SKM-1 treated with dmso at 0.1 percent for 144 hours (cell line): ENCODE measurements at regions not wholly inside any gene's neighbourhood (a gene's known extent, or its start where the extent isn't known, plus 50 kb on each side); places are given as distances from the start of the nearest gene placed in this dataset.
"Not testable (repeated sequence)": the region's sequence is repeated elsewhere in the genome, so short reads cannot be mapped to it uniquely, and the experiment has no call there.

Source experiments
- DNase-seq: peaks from one replicate; lab custom pipeline; 2025; ENCODE audit not compliant: unreplicated experiment; lab: John Stamatoyannopoulos, UW

DNA sequence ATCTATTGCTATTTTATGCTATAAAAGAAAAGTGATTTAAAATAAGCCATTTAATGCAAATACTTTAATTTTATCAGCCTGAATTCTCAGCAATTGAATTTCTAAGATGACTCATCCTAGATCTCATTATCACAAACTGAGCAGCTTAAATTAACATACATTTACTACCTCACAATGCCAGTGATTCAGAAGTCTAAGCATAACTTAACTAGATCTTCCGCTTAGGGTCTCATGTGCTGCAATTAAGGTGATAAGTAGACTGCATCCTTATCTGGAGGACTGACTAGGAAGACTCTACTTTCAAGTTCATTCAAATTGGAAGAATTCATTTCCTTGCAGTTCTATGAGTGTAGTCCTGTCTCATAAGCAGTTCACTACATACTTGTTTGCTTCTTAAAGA is 286.6 kb downstream of the COL11A1 start:
- DNase-seq, result no peak

DNA sequence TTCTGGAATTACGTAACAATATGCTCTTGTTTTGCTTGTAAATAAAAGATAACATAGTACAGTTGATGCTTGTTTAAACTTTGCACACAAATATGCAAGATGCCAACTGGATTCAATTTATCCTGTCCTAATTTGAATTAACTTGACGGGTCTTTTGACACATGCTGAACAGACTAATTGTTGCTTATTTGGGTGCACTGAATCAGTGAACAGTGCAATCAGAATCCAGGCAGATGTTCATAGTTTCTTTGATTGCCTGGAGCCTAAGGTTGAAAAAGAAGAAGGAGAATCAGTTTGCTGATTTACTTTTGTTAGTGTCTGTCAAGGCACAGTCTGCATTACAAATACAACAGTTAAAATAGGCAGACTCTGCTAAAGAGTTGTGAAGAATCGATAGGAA is 307.9 kb downstream of the COL11A1 start:
- no peak for DNase-seq

DNA sequence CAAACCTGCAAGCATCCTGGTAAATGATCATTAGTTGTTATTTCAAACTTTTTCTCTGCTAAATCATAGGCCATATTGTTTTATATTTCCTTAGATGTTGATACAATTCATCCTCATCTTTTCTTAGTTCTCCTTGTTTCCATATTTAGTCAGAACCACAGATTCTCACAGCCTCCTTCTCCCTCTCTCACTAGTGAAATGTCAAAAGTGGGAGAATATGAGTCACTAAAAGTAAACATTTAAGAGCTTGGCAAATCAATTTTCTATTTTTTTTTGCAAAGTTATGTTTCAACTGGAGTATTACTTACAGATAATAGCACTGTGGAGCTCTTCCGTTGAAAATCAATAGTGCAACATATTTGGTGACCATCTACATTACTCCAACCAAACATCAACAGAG is 308.8 kb downstream of the COL11A1 start:
- no peak for DNase-seq

DNA sequence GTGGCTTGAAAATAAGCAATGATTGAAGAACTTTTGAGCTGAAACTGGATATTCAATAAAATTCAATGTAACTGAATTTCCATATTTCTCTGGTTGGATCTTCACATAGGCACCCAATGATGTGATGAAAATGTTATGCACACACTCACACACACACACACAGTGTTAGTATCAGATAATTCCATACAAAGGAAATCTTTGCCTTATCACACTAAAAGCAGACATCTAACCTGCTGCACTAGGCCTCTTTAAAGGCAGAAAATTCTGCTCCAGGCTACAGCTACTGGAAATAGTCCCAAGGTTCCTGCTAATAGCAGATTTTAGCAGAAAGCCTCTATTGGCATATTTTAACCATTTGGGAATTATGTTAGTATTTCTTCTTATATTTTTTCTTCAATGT is 309.6 kb downstream of the COL11A1 start:
- DNase-seq, result no peak

DNA sequence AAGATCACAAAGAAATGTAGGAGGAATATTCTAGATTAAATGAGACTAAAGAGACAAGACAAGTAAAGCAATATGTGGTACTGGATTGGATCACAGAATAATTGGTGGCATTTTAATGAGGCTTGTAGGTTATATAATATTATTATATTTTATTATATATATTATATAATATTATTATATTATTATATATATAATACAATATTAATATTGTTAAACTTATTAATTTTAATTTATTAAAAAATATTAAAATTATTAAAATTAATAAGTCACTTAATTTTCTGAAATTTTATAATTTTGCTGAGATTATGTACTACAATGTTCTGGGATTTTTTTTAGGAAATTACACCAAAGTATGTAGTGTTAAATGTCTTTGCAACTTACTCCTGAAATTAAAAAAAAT is 311.9 kb downstream of the COL11A1 start:
- no peak for DNase-seq

DNA sequence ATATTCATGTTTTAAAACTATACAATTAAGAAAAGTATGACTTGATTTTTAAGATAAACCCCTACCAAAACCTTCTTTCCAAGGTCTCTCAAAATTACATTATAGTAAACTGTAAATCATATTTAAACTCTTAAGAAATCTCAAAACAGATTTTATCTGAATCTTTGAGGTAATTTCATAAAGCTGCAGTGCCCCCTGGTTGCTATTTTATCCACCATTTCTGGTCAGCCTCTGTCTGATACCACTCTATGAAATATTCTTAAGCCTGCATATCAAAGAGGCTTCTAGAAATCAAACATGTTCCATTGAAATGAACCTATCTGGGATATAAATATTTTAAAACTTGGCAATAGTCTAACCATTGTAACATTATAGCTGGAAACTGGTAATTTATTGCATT is 317.3 kb downstream of the COL11A1 start:
- no peak for DNase-seq

DNA sequence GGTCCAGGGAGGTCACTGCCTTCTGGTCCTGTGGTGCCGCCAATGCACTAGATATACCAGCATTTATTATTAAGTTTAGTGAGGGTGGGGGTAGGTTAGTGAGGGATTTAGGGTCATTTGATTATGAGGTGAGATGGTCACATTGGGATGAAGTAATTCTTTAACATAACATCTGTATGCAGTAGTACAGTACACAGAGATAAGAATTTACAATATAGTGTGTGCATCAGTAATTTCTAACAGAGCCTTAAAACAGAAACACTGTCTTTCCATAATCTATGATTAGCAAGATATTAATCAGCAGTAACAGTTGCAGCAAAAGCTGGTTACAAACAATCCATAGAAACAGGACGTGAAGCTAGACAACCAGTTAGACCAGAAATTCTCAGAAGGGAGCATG is 318.4 kb downstream of the COL11A1 start:
- DNase-seq, result not testable (repeated sequence)

DNA sequence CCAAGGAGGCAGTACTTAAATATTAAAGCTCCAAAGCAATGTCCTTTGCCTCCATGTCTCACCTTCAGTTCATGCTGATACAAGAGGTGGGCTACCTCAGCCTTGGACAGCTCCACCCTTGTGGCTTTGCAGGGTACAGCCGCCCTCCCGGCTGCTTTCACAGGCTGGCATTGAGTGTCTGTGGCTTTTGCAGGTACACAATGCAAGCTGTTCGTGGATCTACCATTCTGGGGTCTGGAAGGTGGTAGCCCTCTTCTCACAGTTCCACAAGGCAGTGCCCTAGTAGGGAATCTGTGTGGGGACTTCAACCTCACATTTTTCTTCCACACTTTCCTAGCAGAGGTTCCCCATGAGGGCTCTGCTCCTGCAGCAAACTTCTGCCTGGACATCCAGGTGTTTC is 324.8 kb downstream of the COL11A1 start:
- no peak for DNase-seq

DNA sequence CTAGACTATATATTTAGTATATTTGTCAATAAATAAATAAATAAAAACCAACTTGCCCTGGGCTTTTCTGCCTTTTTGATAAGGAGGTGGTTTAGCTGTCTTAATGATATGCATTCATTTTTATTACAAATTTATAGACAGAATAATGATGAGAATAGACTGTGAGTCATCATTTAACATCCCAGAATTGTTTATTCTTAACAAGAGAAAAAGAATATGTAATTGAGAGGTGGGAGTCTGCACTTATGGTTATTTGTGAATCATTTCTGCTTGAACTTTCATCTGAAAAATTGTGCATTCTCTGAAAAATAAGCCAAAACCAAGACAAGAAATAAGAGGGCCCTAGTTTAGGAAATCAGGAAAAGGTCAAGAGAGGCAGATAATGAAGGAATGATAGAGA is 326.2 kb downstream of the COL11A1 start:
- no peak for DNase-seq

DNA sequence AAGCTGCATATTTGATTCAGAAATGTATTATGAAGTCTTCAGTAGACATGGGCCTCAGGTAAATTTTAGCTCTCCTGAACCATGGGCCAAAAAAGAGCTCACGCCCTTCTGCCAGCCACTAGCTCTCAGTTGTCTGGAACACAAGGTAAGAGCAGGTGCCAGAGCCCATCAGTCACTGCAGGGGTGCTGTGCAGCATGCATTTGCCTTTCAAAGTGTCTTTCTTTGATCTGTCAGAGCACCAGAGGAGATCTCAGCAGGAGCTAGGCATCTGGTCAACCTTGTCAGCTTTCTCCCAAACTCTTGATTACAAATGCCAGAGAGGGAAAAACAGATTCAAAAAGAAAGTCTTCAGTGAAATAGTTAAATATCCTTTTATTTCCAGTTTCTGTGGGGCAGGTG is 332.3 kb downstream of the COL11A1 start:
- DNase-seq, result no peak

DNA sequence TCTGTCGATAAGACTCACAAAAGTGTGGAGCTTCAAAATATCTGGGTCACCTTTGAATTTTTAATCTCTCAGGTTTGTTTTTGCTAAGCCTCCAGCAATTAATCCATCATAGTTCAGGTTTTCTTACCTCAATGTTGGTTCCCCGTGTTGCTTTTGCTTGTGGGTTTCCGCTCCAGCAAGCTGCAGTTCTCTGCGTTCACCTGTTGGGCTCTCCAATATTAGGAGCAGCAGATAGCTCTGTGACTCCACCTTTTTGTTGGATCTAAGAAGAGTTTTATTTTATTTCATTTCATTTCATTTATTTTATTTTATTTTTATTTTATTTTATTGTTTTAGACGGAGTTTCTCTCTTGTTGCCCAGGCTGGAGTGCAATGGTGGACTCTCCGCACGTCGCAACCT is 335.5 kb downstream of the COL11A1 start:
- DNase-seq, result no peak

DNA sequence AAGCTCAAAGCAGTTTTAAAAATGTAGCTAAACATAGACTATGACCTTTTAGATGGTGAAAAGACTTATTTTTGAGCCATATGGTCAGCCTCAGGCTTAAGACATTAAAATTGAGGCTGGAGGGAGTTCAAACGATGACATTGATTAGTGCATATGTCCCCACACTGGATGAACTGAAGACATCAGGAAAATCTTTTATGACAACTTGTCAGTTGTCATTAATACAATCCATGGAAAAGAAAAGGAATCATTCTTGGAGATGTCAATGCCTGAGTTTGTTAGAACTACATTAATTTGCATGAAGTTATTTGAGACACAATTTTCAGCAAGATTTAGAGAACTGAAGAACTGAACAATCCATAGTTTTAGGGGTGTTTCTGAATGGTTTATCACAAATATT is 349.9 kb downstream of the COL11A1 start:
- no peak for DNase-seq

DNA sequence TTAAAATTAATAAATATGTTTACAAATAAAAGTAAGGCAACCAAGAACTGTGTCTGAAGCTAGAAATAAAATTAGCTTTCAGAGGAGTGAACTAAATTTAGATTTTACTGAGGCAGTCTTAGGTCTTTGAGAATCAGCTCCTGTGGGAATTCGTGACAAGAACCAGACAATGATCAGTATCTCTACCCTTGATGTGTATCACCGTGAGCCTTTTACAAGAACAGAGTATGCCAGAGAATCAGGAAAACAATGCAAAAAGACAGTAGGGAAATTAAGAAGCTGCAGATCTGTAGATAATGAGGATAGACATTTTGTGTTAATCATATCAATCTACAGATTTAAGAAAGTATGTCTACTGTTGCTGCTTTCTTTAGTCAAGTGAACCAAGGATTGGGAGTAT is 351.0 kb downstream of the COL11A1 start:
- no peak for DNase-seq

DNA sequence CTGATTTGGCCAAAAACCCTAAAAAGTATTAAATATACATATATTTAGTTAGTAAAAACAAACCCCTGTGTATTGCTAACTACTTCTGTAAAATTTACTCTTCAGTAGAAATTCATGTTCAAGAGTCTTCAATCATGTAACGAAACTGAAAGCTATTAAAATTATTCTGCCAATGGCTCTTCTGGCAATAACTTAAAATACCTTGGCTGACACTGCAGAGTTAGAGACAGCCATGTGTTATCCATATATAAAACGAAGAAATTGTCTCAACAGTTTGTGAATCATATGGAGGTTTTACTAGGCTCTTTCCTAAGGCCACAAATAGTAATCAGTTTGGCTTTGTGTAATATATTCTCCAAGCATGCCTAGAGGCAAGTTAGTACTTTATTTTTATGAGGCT is 357.2 kb downstream of the COL11A1 start:
- no peak for DNase-seq

DNA sequence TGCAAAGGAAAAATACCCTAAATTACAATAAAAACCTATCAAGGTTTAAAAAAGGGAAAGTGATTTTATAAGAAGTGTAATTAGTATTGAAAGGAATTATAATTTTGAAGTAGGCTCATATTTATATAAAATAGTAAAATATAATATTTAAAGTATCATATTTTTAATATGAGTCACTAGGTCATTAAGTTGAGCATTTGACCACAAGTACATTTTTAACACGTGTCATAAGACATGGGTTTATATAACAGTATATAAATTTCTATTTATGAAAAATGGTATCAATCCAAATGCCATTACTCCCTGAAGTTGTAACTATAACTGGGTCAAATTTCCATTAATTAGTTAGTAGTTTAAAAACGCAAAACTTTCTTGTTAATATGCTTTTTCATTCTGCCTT is 365.9 kb downstream of the COL11A1 start:
- no peak for DNase-seq

DNA sequence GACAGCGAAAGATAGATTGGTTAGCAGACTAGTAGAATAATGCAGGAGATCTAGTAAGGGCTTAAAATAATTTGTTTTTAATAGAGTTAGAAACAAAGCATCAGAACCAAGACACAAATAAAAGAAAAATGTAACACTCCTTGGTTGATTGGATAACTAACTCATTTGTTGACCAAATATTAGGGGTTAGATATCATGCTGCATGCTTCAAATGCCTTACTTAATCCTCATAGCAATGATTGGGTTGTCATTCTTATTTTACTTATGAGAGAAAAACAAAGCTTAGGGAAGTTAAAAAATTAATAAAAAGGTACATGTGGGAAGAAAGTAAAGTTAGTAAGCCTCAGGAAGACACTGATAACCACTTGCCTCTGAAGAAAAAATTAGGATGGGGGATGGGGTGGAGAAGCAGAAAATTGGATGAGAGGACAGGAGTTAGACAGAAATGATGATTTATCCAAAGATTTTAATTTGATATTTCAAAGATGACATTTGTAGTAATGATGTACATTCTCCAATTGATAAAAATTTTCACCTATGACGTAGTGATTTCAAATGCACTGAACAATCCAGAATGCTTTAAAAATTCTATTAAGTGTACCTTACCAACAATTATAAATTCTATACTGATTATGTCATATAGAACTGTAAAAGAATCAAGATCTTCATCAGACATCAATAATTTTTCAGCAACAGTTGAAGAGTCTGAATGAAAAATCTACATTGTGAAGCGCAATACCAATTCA is 374.7 kb downstream of the COL11A1 start:
- DNase-seq, result no peak

DNA sequence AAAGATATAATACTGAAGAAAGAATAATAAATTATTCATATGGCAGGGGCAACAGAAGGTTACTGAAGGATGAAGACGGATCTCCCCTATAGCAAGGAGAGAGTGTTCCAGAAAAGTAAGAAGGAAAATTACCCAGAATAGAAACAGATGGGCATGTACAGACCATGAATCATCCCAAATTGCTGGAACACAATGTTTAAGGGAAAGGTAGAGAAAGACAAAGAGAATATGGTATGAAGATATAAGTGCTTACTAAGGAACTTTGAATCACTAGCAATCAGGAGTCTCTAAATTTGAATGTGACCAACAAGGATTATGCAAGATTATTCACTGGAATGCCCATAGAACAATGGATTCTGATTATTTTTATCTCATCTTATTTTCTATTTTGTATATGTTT is 375.4 kb downstream of the COL11A1 start:
- DNase-seq, result no peak

DNA sequence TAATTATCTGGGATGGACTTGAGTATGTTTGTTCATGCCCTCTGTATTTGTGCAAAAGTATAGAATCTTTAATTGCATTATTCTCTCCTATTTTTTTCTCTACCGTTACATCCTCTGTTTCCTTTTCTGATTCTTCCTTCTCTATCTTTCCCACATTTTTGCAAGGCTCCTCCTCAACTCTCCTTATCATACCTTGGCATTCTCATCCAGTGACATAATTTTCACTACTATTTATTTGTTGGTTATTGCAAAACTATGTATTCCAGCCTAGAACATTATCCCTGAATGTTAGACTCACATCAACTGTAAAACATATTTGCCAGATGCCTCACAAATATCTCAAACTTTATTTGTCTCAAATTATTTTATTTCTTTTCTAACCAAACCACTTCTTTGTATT is 381.9 kb downstream of the COL11A1 start:
- no peak for DNase-seq

DNA sequence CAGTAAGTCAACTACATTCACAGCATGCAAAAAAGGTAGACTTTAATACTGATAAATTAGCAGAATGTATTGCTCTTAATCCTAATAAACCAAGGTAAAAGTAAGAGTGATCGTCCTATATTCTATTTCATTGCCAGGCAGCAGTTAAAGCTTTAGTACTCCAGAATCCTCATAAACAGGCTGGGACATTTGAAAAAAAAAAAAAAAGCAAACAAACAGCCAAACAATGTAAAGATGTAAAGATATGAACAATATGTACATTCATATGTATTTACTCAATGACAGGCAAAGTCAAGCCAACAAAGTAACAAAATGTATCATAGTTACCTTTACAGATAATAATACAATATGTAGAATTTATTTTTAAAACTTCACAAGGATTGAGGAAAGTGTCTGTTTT is 383.6 kb downstream of the COL11A1 start:
- DNase-seq, result no peak

DNA sequence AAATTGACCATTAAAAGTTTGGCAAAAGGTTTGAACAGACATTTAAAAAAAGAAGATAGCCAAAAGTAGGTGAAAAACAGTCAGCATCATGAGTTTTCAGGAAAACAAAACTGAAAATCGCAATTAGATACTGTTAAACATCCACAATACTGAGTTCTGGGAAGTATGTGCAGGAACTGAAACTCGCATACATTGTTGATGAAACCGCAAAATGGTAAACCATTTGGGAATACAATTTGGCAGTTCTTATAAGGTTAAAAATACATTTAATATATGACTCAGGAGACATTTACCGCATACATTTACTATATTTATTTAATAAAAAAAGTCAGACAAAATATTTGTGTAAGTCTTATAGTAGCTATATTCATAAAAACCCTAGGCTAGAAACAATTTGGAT is 393.2 kb downstream of the COL11A1 start:
- DNase-seq, result no peak

DNA sequence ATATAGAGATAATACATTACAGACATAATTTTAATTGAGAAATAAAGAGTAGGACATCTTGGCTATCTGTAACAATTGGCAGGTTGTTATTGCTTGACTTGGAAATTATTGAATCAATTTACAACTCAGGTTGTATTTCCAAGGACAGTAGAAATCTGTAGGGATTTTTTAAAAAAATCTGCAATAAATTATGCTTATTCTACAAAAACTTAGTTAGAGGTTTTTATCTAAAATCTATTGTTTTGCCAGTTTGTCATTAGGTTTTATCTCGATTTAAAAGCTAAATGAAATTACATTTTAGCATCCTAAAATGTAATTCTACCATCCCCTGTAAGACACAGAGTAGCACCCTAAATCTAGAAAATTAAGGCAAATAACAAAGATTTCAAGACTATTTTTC is 408.8 kb downstream of the COL11A1 start:
- DNase-seq, result no peak

DNA sequence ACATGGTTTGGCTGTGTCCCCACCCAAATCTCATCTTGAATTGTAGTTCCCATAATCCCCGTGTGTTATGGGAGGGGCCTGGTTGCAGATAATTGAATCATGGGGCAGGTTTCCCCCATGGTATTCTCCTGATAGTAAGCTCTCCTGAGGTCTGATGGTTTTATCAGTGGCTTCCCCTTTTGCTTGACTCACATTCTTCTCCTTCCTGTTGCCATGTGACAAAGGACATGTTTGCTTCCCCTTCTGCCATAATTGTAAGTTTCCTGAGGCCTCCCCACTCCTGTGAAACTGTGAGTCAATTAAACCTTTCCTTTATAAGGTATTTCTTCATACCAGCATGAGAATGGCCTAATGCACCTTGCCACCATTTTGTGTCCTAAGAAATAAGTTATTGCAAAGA is 415.0 kb downstream of the COL11A1 start:
- DNase-seq, result peak; percentile 26

DNA sequence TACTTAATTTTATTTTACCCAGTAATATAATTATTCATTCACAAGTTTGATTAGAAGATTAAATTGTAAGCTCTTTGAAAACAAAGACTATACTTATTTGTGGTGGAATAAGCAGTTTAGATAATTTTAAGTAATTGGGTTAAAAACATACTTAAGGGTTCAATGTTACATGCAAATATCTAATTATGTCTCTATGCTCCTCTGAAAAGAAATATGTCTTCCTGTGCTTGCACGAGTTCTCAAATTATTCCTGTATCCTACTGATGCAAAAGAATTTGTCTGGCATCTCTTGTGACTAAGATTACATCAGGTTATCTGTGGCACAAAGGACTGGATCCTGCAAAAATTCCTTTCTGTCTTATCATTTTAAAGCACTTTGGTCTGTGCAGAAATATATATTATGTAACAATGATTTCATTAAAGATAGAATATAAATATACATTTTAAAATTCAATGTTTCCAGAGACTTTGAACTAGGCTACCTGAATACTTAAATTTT is 416.7 kb downstream of the COL11A1 start:
- no peak for DNase-seq
